NCI-H345 (cell line): ENCODE measurements at regions not wholly inside any gene's neighbourhood (a gene's known extent, or its start where the extent isn't known, plus 50 kb on each side); places are given as distances from the start of the nearest gene placed in this dataset.

Experiments used
- DNase-seq: peaks from one replicate; lab custom pipeline; 2025; lab: John Stamatoyannopoulos, UW

- DNase-seq: no peak
Measured at GRCh38 chr7:132072873-132073272, 503.4 kb downstream of the PLXNA4 start.

- no peak for DNase-seq
Measured at GRCh38 chr7:132072165-132072564, 504.1 kb downstream of the PLXNA4 start.

GRCh38 chr7:132069306-132069705 lies 507.0 kb downstream of the PLXNA4 start:
- no peak for DNase-seq

- DNase-seq: no peak
Measured at GRCh38 chr7:132066761-132067171, 509.5 kb downstream of the PLXNA4 start.

- no peak for DNase-seq
Measured at GRCh38 chr7:132065989-132066603, 509.7 kb upstream of the PODXL start.

GRCh38 chr7:132065193-132065988 lies 509.0 kb upstream of the PODXL start:
- DNase-seq: no peak

GRCh38 chr7:132063800-132064199 lies 507.4 kb upstream of the PODXL start:
- DNase-seq: no peak

GRCh38 chr7:132061937-132062336 lies 505.5 kb upstream of the PODXL start:
- DNase-seq: no peak

- DNase-seq: no peak
Measured at GRCh38 chr7:132059141-132059540, 502.7 kb upstream of the PODXL start.

GRCh38 chr7:132055336-132056120 lies 499.1 kb upstream of the PODXL start:
- DNase-seq: no peak

GRCh38 chr7:132053871-132054270 lies 497.4 kb upstream of the PODXL start:
- no peak for DNase-seq

GRCh38 chr7:132051311-132051710 lies 494.9 kb upstream of the PODXL start:
- DNase-seq: no peak

- peak; percentile 17 for DNase-seq
Measured at GRCh38 chr7:132049462-132050304, 493.3 kb upstream of the PODXL start.

- DNase-seq: no peak
Measured at GRCh38 chr7:132045481-132045980, 489.1 kb upstream of the PODXL start.

GRCh38 chr7:132045002-132045401 lies 488.6 kb upstream of the PODXL start:
- no peak for DNase-seq

GRCh38 chr7:132044247-132044646 lies 487.8 kb upstream of the PODXL start:
- no peak for DNase-seq

- DNase-seq: no peak
Measured at GRCh38 chr7:132041108-132041507, 484.7 kb upstream of the PODXL start.

- DNase-seq: peak; percentile 91
Measured at GRCh38 chr7:132035517-132036362, 479.3 kb upstream of the PODXL start.

- DNase-seq: peak; percentile 30
Measured at GRCh38 chr7:132034748-132035416, 478.5 kb upstream of the PODXL start.

GRCh38 chr7:132030883-132031282 lies 474.5 kb upstream of the PODXL start:
- no peak for DNase-seq
